Muscle of arm (tissue), 1 donor: ENCODE measurements at regions not wholly inside any gene's neighbourhood (a gene's known extent, or its start where the extent isn't known, plus 50 kb on each side); places are given as distances from the start of the nearest gene placed in this dataset.
A peak's percentile ranks its signal among the peaks of the same experiment; 100 is the strongest.

Source experiments
- DNase-seq: peaks from one replicate; pipeline ENCODE4 v3.0.0-alpha.2; 2013

- no peak for DNase-seq
Observed at GRCh38 chr2:176540995-176541394, 271.8 kb downstream of the MTX2 start.

GRCh38 chr2:176542476-176542875 lies 273.2 kb downstream of the MTX2 start:
- no peak for DNase-seq

- DNase-seq = no peak
Observed at GRCh38 chr2:176544557-176544956, 275.3 kb downstream of the MTX2 start.

- DNase-seq = peak; percentile 51
Observed at GRCh38 chr2:176544991-176545956, 276.0 kb downstream of the MTX2 start.

GRCh38 chr2:176546550-176546949 lies 277.3 kb downstream of the MTX2 start:
- DNase-seq = no peak

GRCh38 chr2:176552501-176553135 lies 283.4 kb downstream of the MTX2 start:
- peak; percentile 75 for DNase-seq

- peak; percentile 83 for DNase-seq
Observed at GRCh38 chr2:176553685-176554100, 284.5 kb downstream of the MTX2 start.

- DNase-seq = peak; percentile 91
Observed at GRCh38 chr2:176554101-176555048, 285.1 kb downstream of the MTX2 start.

GRCh38 chr2:176555112-176555511 lies 285.9 kb downstream of the MTX2 start:
- DNase-seq = no peak

- DNase-seq = no peak
Observed at GRCh38 chr2:176555781-176556180, 286.5 kb downstream of the MTX2 start.

GRCh38 chr2:176556373-176556772 lies 287.1 kb downstream of the MTX2 start:
- DNase-seq = no peak

GRCh38 chr2:176557821-176558220 lies 288.6 kb downstream of the MTX2 start:
- no peak for DNase-seq

- no peak for DNase-seq
Observed at GRCh38 chr2:176558574-176559140, 289.4 kb downstream of the MTX2 start.

GRCh38 chr2:176560296-176560695 lies 291.1 kb downstream of the MTX2 start:
- DNase-seq = no peak

- DNase-seq = no peak
Observed at GRCh38 chr2:176561706-176562105, 292.5 kb downstream of the MTX2 start.

- DNase-seq = no peak
Observed at GRCh38 chr2:176562359-176563078, 293.3 kb downstream of the MTX2 start.

- peak; percentile 87 for DNase-seq
Observed at GRCh38 chr2:176565641-176566323, 296.5 kb downstream of the MTX2 start.

GRCh38 chr2:176566496-176566895 lies 297.3 kb downstream of the MTX2 start:
- no peak for DNase-seq

GRCh38 chr2:176566961-176567360 lies 297.7 kb downstream of the MTX2 start:
- DNase-seq = no peak

GRCh38 chr2:176567361-176567760 lies 298.1 kb downstream of the MTX2 start:
- DNase-seq = no peak
